ENCODE measurements at regions not wholly inside any gene's neighbourhood (a gene's known extent, or its start where the extent isn't known, plus 50 kb on each side); places are given as distances from the start of the nearest gene placed in this dataset.
"Not testable (repeated sequence)": the region's sequence is repeated elsewhere in the genome, so short reads cannot be mapped to it uniquely, and the experiment has no call there.

DNA sequence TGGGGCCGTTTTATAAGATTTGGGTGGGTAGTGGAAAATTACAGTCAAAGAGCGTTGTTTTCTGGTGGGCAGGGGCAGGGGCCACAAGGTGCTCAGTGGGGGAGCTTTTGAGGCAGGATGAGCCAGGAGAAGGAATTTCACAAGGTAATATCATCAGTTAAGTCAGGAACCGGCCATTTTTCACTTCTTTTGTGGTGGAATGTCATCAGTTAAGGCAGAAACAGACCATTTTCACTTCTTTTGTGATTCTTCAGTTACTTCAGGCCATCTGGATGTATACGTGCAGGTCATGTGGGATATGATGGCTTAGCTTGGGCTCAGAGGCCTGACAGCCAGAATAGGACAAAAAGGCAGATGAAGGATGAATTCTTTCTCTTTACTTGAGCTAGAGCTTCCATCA lies 477.3 kb upstream of the NUDT12 start:
- intact Hi-C loops (cut with micrococcal nuclease); H3K27ac ChIP-seq (ENCODE audit: insufficient read depth, low read length); POLR2A ChIA-PET (ENCODE audit: unreplicated experiment); H2BK120ac ChIP-seq (ENCODE audit: low read depth, low read length); H3K56ac ChIP-seq (ENCODE audit: extremely low read depth, insufficient read depth, low read length); ATAC-seq (ENCODE audit: low read depth); H3K4me3 ChIP-seq (ENCODE audit: insufficient read depth, low read depth, low read length); H4K20me1 ChIP-seq (ENCODE audit: insufficient read depth, low read length); H3K9me3 ChIP-seq (ENCODE audit: control insufficient read depth, insufficient read depth, low read length); H3K27me3 ChIP-seq (ENCODE audit: control insufficient read depth, insufficient read depth, low read length); H3K4me1 ChIP-seq (ENCODE audit: control insufficient read depth, insufficient read depth, low read length); H2AK9ac ChIP-seq (replicated peaks; ENCODE audit: low read depth, low read length, poor library complexity); dilution Hi-C loops (cut with HindIII; ENCODE audit: low sequenced_read_pairs, unreplicated experiment); H3K18ac ChIP-seq (ENCODE audit: low read depth, low read length); H3K23ac ChIP-seq (ENCODE audit: low read depth, low read length); H2AK5ac ChIP-seq (ENCODE audit: low read depth, low read length); H3K9ac ChIP-seq (ENCODE audit: low read depth, low read length); in situ Hi-C loops (cut with MboI; ENCODE audit: low sequenced_read_pairs); H2BK20ac ChIP-seq (ENCODE audit: low read depth, low read length); CTCF ChIA-PET; H3K36me3 ChIP-seq (ENCODE audit: control insufficient read depth, insufficient read depth, low read length); BruUV-seq (replicated peaks); H3K79me1 ChIP-seq (ENCODE audit: low read depth in 1 of 2, low read length in 2 of 2); H4K5ac ChIP-seq (ENCODE audit: low read depth, low read length); H3K4ac ChIP-seq (ENCODE audit: low read depth, low read length); H3K14ac ChIP-seq (replicated peaks; ENCODE audit: low read depth, low read length); DNase-seq; H4K8ac ChIP-seq (ENCODE audit: low read depth in 2 of 2, low read length in 2 of 2); H2BK15ac ChIP-seq (ENCODE audit: low read depth, low read length); H3K9me1 ChIP-seq (ENCODE audit: insufficient read depth, low read length); H3K4me2 ChIP-seq (ENCODE audit: low read depth, low read length); H2BK5ac ChIP-seq (ENCODE audit: low read depth, low read length, poor library complexity, severe bottlenecking); H4K91ac ChIP-seq (ENCODE audit: insufficient read depth, low read depth, low read length); H2AFZ ChIP-seq (replicated peaks; ENCODE audit: low read length, poor library complexity): not testable (repeated sequence)
- WGBS, 2 experiments (ENCODE audit: extremely low coverage in 2 of 2, insufficient read length in 1 of 2) = 57% methylated on average over 2 of the region's 4 CpGs; no CpG with 5 or more reads in 1 of the 2 experiments

DNA sequence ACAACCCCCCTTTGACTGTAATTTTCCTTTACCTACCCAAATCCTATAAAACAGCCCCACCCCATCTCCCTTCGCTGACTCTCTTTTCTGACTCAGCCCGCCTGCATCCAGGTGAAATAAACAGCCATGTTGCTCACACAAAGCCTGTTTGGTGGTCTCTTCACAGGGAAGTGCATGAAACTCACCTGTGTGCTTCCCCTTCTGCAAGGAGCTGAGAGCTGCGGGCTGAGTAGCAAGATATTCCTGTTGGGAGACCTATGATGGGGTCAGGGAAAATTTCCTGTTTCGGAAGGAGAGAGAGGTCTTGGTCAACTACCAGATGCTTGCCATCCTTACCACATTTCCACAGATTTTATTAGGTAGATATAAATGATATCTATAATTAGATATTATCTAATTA lies 474.5 kb upstream of the NUDT12 start:
- H3K14ac ChIP-seq (replicated peaks; ENCODE audit: low read depth, low read length); H3K56ac ChIP-seq (ENCODE audit: extremely low read depth, insufficient read depth, low read length); H4K5ac ChIP-seq (ENCODE audit: low read depth, low read length); CTCF ChIA-PET; dilution Hi-C loops (cut with HindIII; ENCODE audit: low sequenced_read_pairs, unreplicated experiment); H3K4me2 ChIP-seq (ENCODE audit: low read depth, low read length); H4K91ac ChIP-seq (ENCODE audit: insufficient read depth, low read depth, low read length); H3K27me3 ChIP-seq (ENCODE audit: control insufficient read depth, insufficient read depth, low read length); H3K27ac ChIP-seq (ENCODE audit: insufficient read depth, low read length); H2BK20ac ChIP-seq (ENCODE audit: low read depth, low read length); H3K79me1 ChIP-seq (ENCODE audit: low read depth in 1 of 2, low read length in 2 of 2); H3K4ac ChIP-seq (ENCODE audit: low read depth, low read length); H2BK120ac ChIP-seq (ENCODE audit: low read depth, low read length); in situ Hi-C loops (cut with MboI; ENCODE audit: low sequenced_read_pairs); H4K20me1 ChIP-seq (ENCODE audit: insufficient read depth, low read length); H2BK5ac ChIP-seq (ENCODE audit: low read depth, low read length, poor library complexity, severe bottlenecking); H2AK9ac ChIP-seq (replicated peaks; ENCODE audit: low read depth, low read length, poor library complexity); H2BK15ac ChIP-seq (ENCODE audit: low read depth, low read length); H2AK5ac ChIP-seq (ENCODE audit: low read depth, low read length); BruUV-seq (replicated peaks); H2AFZ ChIP-seq (replicated peaks; ENCODE audit: low read length, poor library complexity); H3K9ac ChIP-seq (ENCODE audit: low read depth, low read length); H3K9me1 ChIP-seq (ENCODE audit: insufficient read depth, low read length); POLR2A ChIA-PET (ENCODE audit: unreplicated experiment); H3K36me3 ChIP-seq (ENCODE audit: control insufficient read depth, insufficient read depth, low read length); H4K8ac ChIP-seq (ENCODE audit: low read depth in 2 of 2, low read length in 2 of 2); H3K9me3 ChIP-seq (ENCODE audit: control insufficient read depth, insufficient read depth, low read length); H3K4me3 ChIP-seq (ENCODE audit: insufficient read depth, low read depth, low read length); ATAC-seq (ENCODE audit: low read depth); H3K23ac ChIP-seq (ENCODE audit: low read depth, low read length); H3K18ac ChIP-seq (ENCODE audit: low read depth, low read length); H3K4me1 ChIP-seq (ENCODE audit: control insufficient read depth, insufficient read depth, low read length); DNase-seq; intact Hi-C loops (cut with micrococcal nuclease): not testable (repeated sequence)
- no CpG with 5 or more reads among the region's 4 CpGs for WGBS, 2 experiments (ENCODE audit: extremely low coverage in 2 of 2, insufficient read length in 1 of 2)

All from IMR-90 (cell line).